ENCODE measurements at regions not wholly inside any gene's neighbourhood (a gene's known extent, or its start where the extent isn't known, plus 50 kb on each side); places are given as distances from the start of the nearest gene placed in this dataset.
A peak's percentile ranks its signal among the peaks of the same experiment; 100 is the strongest.

GRCh38 chr2:165033402-165033801, 78.1 kb upstream of the SLC38A11 start:
- no peak for DNase-seq

- DNase-seq, result no peak
Observed at GRCh38 chr2:165032559-165032958, 77.2 kb upstream of the SLC38A11 start.

GRCh38 chr2:165024199-165024598, 68.9 kb upstream of the SLC38A11 start:
- no peak for DNase-seq

- no peak for DNase-seq
Observed at GRCh38 chr2:165022781-165023180, 67.5 kb upstream of the SLC38A11 start.

GRCh38 chr2:165017966-165018596, 62.8 kb upstream of the SLC38A11 start:
- DNase-seq, result no peak

- no peak for DNase-seq
Observed at GRCh38 chr2:165016772-165017411, 61.6 kb upstream of the SLC38A11 start.

GRCh38 chr2:165015052-165015642, 59.8 kb upstream of the SLC38A11 start:
- peak; percentile 74 for DNase-seq

- DNase-seq, result no peak
Observed at GRCh38 chr2:165013944-165014619, 58.8 kb upstream of the SLC38A11 start.

- no peak for DNase-seq
Observed at GRCh38 chr2:165011199-165011598, 55.9 kb upstream of the SLC38A11 start.

- DNase-seq, result no peak
Observed at GRCh38 chr2:165010556-165010955, 55.2 kb upstream of the SLC38A11 start.

- DNase-seq, result no peak
Observed at GRCh38 chr2:165009466-165009865, 54.1 kb upstream of the SLC38A11 start.

GRCh38 chr2:165008730-165009315, 53.5 kb upstream of the SLC38A11 start:
- DNase-seq, result no peak

- peak; percentile 5 for DNase-seq
Observed at GRCh38 chr2:165007161-165007744, 51.9 kb upstream of the SLC38A11 start.
